ENCODE measurements at regions not wholly inside any gene's neighbourhood (a gene's known extent, or its start where the extent isn't known, plus 50 kb on each side); places are given as distances from the start of the nearest gene placed in this dataset.

DNA sequence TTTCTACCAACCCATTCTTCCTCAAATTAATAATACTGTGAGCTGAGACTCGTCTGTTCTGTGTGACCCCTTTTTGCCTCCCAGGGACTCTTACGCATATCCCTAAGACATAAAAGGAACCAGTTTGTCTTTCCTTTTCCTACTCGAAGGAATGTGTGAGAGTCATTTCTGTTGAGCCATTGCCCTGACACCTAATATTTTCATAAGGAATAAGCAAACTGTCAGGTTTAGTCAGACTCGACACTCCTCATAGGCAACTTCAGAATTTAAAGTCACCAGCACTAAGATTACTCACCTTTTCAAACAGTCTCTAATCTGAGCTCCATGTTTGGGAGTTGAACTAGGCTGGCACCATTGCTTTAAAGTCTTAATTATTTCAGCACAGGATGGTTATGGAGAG is 305.5 kb downstream of the IKZF2 start:
- H3K27me3 ChIP-seq (ENCODE audit: insufficient read depth, low read length), result no peaks in the 10 kb centered on the region
- no peaks in the 10 kb centered on the region for H4K20me1 ChIP-seq (ENCODE audit: insufficient read depth, low read length)
- no peak overlapping the region for H3K9ac ChIP-seq (ENCODE audit: low read length)
- no peak overlapping the region for H3K27ac ChIP-seq (ENCODE audit: low read depth, low read length, poor library complexity, severe bottlenecking)
- H3K79me2 ChIP-seq (ENCODE audit: insufficient read depth, low read length), result no peaks in the 10 kb centered on the region
- TF ChIP-seq, protein P1, sequence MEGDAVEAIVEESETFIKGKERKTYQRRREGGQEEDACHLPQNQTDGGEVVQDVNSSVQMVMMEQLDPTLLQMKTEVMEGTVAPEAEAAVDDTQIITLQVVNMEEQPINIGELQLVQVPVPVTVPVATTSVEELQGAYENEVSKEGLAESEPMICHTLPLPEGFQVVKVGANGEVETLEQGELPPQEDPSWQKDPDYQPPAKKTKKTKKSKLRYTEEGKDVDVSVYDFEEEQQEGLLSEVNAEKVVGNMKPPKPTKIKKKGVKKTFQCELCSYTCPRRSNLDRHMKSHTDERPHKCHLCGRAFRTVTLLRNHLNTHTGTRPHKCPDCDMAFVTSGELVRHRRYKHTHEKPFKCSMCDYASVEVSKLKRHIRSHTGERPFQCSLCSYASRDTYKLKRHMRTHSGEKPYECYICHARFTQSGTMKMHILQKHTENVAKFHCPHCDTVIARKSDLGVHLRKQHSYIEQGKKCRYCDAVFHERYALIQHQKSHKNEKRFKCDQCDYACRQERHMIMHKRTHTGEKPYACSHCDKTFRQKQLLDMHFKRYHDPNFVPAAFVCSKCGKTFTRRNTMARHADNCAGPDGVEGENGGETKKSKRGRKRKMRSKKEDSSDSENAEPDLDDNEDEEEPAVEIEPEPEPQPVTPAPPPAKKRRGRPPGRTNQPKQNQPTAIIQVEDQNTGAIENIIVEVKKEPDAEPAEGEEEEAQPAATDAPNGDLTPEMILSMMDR (IDR thresholded peaks at IDR 0.05; ENCODE audit: low read length), result no peak
- TF ChIP-seq EZH2 (IDR thresholded peaks at IDR 0.05; ENCODE audit: borderline replicate concordance, low read length), result no peak
- no peaks in the 10 kb centered on the region for H3K9me3 ChIP-seq (ENCODE audit: low read length)
- no peaks in the 10 kb centered on the region for H3K36me3 ChIP-seq (ENCODE audit: insufficient read depth, low read length)
- no peaks in the 10 kb centered on the region for H3F3A ChIP-seq (ENCODE audit: insufficient read depth, low read length)
- no peak overlapping the region for H2AFZ ChIP-seq (ENCODE audit: low read length)
- no peaks in the 10 kb centered on the region for H3K9me2 ChIP-seq (ENCODE audit: low read depth, low read length)
- no peak overlapping the region for H3K4me2 ChIP-seq (ENCODE audit: low read length)
- no peak overlapping the region for H3K4me3 ChIP-seq (ENCODE audit: low read depth, low read length, poor library complexity, severe bottlenecking)
- no peaks in the 10 kb centered on the region for H3K4me1 ChIP-seq (ENCODE audit: insufficient read depth, low read length, severe bottlenecking)

DNA sequence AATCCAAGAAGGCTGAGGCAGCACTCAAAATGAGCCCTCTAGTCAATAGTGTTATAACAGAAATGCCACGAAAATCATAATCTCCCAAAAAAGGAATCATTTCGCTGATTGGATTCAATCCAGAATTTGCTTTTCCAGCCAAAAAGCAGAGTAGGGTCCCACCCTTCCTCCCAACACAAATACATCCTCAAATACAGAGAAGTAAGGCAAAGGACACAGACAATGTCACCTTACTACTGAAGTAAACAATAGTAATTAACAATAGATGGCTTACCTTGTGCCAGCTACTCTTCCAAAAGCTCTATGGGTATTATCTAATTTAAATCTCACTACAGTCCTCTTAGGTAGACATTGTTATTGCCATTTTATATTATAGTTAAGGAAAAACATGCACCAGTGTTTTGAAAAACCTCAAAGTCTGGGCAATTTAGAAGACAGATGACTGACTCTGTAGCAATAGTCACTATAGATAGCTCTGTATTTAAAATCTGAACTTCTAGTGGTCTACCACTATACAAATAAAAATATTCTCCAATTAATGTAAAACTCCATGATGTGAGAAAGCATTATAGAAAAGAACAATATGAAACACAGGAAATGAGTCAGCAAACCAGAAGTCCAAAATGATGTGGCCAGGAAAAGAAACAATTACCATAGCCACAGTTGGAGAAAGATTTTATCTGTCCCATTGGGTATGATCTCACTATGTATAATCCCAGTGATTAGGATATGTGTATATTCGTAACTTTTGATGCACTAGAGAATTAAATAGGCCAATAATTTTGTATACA is 305.0 kb upstream of the ERBB4 start:
- Histone ChIP-seq H3K4me3 (ENCODE audit: low read depth, low read length, poor library complexity, severe bottlenecking) (no peak overlapping the region), H3K4me2 (ENCODE audit: low read length) (no peak overlapping the region), H3K36me3 (ENCODE audit: insufficient read depth, low read length) (no peaks in the 10 kb centered on the region), H3K4me1 (ENCODE audit: insufficient read depth, low read length, severe bottlenecking) (no peaks in the 10 kb centered on the region), H3K79me2 (ENCODE audit: insufficient read depth, low read length) (no peaks in the 10 kb centered on the region), H3K9me2 (ENCODE audit: low read depth, low read length) (no peaks in the 10 kb centered on the region), H4K20me1 (ENCODE audit: insufficient read depth, low read length) (no peaks in the 10 kb centered on the region), H3K9me3 (ENCODE audit: low read length) (no peaks in the 10 kb centered on the region), H2AFZ (ENCODE audit: low read length) (no peak overlapping the region), H3F3A (ENCODE audit: insufficient read depth, low read length) (no peaks in the 10 kb centered on the region), H3K9ac (ENCODE audit: low read length) (no peak overlapping the region), H3K27me3 (ENCODE audit: insufficient read depth, low read length) (no peaks in the 10 kb centered on the region), H3K27ac (ENCODE audit: low read depth, low read length, poor library complexity, severe bottlenecking) (no peak overlapping the region)
- TF ChIP-seq, protein P1 (IDR thresholded peaks at IDR 0.05; ENCODE audit: low read length), result no peak
- no peak for TF ChIP-seq EZH2 (IDR thresholded peaks at IDR 0.05; ENCODE audit: borderline replicate concordance, low read length)

DNA sequence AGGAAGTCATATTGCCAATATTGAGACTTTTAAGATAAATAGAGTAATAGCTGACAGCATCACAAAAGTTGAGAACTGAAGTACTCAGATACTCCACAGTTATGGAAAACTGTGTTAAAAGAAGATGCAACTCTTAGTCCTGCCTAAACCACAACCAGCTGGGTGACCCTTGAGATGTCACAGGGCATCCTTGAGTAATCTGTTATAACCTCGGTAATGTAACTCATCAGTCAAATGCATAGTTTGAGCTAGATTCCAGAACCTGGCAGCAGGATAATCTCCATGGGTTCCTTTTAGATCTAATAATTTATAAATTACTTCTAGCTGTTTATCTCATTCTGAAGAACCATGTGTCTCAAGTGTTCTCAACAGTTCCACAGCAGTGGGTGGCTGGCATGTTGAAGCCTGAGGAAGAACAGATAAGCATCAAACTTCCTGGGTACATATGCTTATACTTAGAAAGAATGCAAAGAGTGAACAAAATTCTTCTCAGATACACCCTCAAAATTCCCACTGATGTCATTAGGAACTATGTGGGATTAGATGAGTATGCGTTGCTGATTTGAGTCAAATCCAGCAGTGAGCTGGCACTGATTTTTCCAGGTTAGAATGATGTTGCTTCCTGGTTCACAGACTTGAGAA is 304.1 kb upstream of the ERBB4 start:
- Histone ChIP-seq H3K27me3 (ENCODE audit: insufficient read depth, low read length) (no peaks in the 10 kb centered on the region), H3K4me1 (ENCODE audit: insufficient read depth, low read length, severe bottlenecking) (no peaks in the 10 kb centered on the region), H3K9me2 (ENCODE audit: low read depth, low read length) (no peaks in the 10 kb centered on the region), H3K4me2 (ENCODE audit: low read length) (no peak overlapping the region), H3K79me2 (ENCODE audit: insufficient read depth, low read length) (no peaks in the 10 kb centered on the region), H3F3A (ENCODE audit: insufficient read depth, low read length) (no peaks in the 10 kb centered on the region), H2AFZ (ENCODE audit: low read length) (no peak overlapping the region), H3K36me3 (ENCODE audit: insufficient read depth, low read length) (no peaks in the 10 kb centered on the region), H3K27ac (ENCODE audit: low read depth, low read length, poor library complexity, severe bottlenecking) (no peak overlapping the region), H4K20me1 (ENCODE audit: insufficient read depth, low read length) (no peaks in the 10 kb centered on the region), H3K9me3 (ENCODE audit: low read length) (no peaks in the 10 kb centered on the region), H3K4me3 (ENCODE audit: low read depth, low read length, poor library complexity, severe bottlenecking) (no peak overlapping the region), H3K9ac (ENCODE audit: low read length) (no peak overlapping the region)
- TF ChIP-seq EZH2 (IDR thresholded peaks at IDR 0.05; ENCODE audit: borderline replicate concordance, low read length), result no peak
- TF ChIP-seq, protein P1 (IDR thresholded peaks at IDR 0.05; ENCODE audit: low read length), result no peak
